HepG2 (cell line): ENCODE measurements at regions not wholly inside any gene's neighbourhood (a gene's known extent, or its start where the extent isn't known, plus 50 kb on each side); places are given as distances from the start of the nearest gene placed in this dataset.

Experiments
- CBX1 ChIP-seq: IDR thresholded peaks from one replicate; pipeline ENCODE4 v1.6.1; 2016; ENCODE audit warnings: antibody characterized with exemption, low read depth
- CCAR2 ChIP-seq: fragments of 200-400 bp; formaldehyde crosslinking; optimal IDR thresholded peaks from 2 replicates; pipeline ENCODE3; 2018; ENCODE audit warnings: low read depth, mild to moderate bottlenecking, low read length, moderate library complexity
- CREM ChIP-seq, 2 experiments: sonication (generic) in 1 of 2; formaldehyde crosslinking in 1 of 2; IDR thresholded peaks; 2 replicates each; pipeline versions ENCODE4 v1.4.0 to v1.6.1; 2016 to 2020; ENCODE audit warnings: antibody characterized with exemption in 1 of 2, mild to moderate bottlenecking in 1 of 2, missing genetic modification reagents in 1 of 2
- HDAC2 ChIP-seq: sonication (generic); formaldehyde crosslinking; IDR thresholded peaks from 2 replicates; pipeline ENCODE4 v1.4.0; 2020; ENCODE audit warnings: missing genetic modification reagents
- HNRNPL ChIP-seq: fragments of 200-400 bp; formaldehyde crosslinking; IDR thresholded peaks from 2 replicates; pipeline ENCODE4 v1.6.1; 2017; ENCODE audit warnings: mild to moderate bottlenecking, low read depth, low read length
- MIER2 ChIP-seq: IDR thresholded peaks from 2 replicates; pipeline ENCODE4 v1.6.1; 2016; ENCODE audit warnings: missing biosample characterization, missing genetic modification reagents
- NONO ChIP-seq, 2 experiments: fragments of 450-650 bp in 1 of 2; sonication (generic) in 1 of 2; formaldehyde crosslinking in 1 of 2; IDR thresholded peaks in 1 of 2; conservative IDR thresholded peaks in 1 of 2; 2 replicates each; pipeline versions ENCODE4 v1.6.1 to v1.8.0; 2017 to 2022; ENCODE audit warnings: mild to moderate bottlenecking in 1 of 2, missing genetic modification reagents in 1 of 2, moderate library complexity in 1 of 2
- NR2F6 ChIP-seq, 2 experiments: IDR thresholded peaks; 2 replicates each; pipeline ENCODE4 v1.6.1; 2016; ENCODE audit warnings: antibody characterized with exemption in 1 of 2, mild to moderate bottlenecking in 1 of 2
- PPARG ChIP-seq: conservative IDR thresholded peaks from 2 replicates; pipeline ENCODE4 v1.6.1; 2016; ENCODE audit warnings: missing biosample characterization, missing genetic modification reagents
- RBFOX2 ChIP-seq: fragments of 200-400 bp; formaldehyde crosslinking; IDR thresholded peaks from 2 replicates; pipeline ENCODE4 v1.6.1; 2017; ENCODE audit warnings: low read depth, mild to moderate bottlenecking, low read length
- SOX13 ChIP-seq, 3 experiments: fragments of 450-650 bp in 1 of 3; sonication (generic) in 1 of 3; formaldehyde crosslinking in 1 of 3; IDR thresholded peaks in 2 of 3; conservative IDR thresholded peaks in 1 of 3; 2 replicates each; pipeline versions ENCODE4 v1.5.0 to v1.6.1; 2016 to 2020; ENCODE audit warnings: antibody characterized with exemption in 1 of 3, mild to moderate bottlenecking in 1 of 3, missing compliant biosample characterization in 1 of 3, missing genetic modification reagents in 1 of 3, moderate library complexity in 1 of 3
- SOX5 ChIP-seq: IDR thresholded peaks from 2 replicates; pipeline ENCODE4 v1.6.1; 2016; ENCODE audit warnings: borderline replicate concordance
- SP4 ChIP-seq: sonication (generic); formaldehyde crosslinking; IDR thresholded peaks from 2 replicates; pipeline ENCODE4 v1.8.1; 2023; ENCODE audit warnings: mild to moderate bottlenecking, missing genetic modification reagents
- TEAD3 ChIP-seq: optimal IDR thresholded peaks from 2 replicates; pipeline ENCODE3; 2016; ENCODE audit warnings: borderline replicate concordance
- ZBTB3 ChIP-seq: sonication (generic); formaldehyde crosslinking; IDR thresholded peaks from 2 replicates; pipeline ENCODE4 v1.4.0; 2020; ENCODE audit warnings: low read depth, mild to moderate bottlenecking, moderate library complexity, missing genetic modification reagents, borderline replicate concordance
- ZFP41 ChIP-seq: sonication (generic); formaldehyde crosslinking; IDR thresholded peaks from 2 replicates; pipeline ENCODE4 v1.4.0; 2020; ENCODE audit warnings: mild to moderate bottlenecking, missing genetic modification reagents, borderline replicate concordance
- ZNF232 ChIP-seq: sonication (generic); formaldehyde crosslinking; IDR thresholded peaks from 2 replicates; pipeline ENCODE4 v1.4.0; 2020; ENCODE audit warnings: missing genetic modification reagents, borderline replicate concordance
- ZNF234 ChIP-seq: sonication (generic); formaldehyde crosslinking; conservative IDR thresholded peaks from 2 replicates; pipeline ENCODE4 v1.5.1; 2020; ENCODE audit warnings: mild to moderate bottlenecking, missing genetic modification reagents
- ZNF660 ChIP-seq: sonication (generic); formaldehyde crosslinking; IDR thresholded peaks from 2 replicates; pipeline ENCODE4 v1.5.1; 2020; ENCODE audit warnings: mild to moderate bottlenecking, low read depth, missing genetic modification reagents, borderline replicate concordance
- ZNF749 ChIP-seq: sonication (generic); formaldehyde crosslinking; IDR thresholded peaks from 2 replicates; pipeline ENCODE4 v1.8.0; 2022; ENCODE audit warnings: mild to moderate bottlenecking, missing genetic modification reagents, moderate library complexity, borderline replicate concordance
- TF ChIP-seq, protein P1 (sequence below): sonication (generic); formaldehyde crosslinking; IDR thresholded peaks from 2 replicates; pipeline ENCODE4 v1.4.0; 2020; ENCODE audit warnings: missing genetic modification reagents, borderline replicate concordance
- TF ChIP-seq, protein P2 (sequence below): sonication (generic); formaldehyde crosslinking; IDR thresholded peaks from 2 replicates; pipeline ENCODE4 v1.8.0; 2022; ENCODE audit warnings: mild to moderate bottlenecking, missing genetic modification reagents; ENCODE audit not compliant: insufficient replicate concordance
- TF ChIP-seq, protein P3 (sequence below): IDR thresholded peaks from 2 replicates; pipeline ENCODE4 v1.6.1; 2012; ENCODE audit warnings: low read depth, low read length, improper control_type of control experiment

DNA sequence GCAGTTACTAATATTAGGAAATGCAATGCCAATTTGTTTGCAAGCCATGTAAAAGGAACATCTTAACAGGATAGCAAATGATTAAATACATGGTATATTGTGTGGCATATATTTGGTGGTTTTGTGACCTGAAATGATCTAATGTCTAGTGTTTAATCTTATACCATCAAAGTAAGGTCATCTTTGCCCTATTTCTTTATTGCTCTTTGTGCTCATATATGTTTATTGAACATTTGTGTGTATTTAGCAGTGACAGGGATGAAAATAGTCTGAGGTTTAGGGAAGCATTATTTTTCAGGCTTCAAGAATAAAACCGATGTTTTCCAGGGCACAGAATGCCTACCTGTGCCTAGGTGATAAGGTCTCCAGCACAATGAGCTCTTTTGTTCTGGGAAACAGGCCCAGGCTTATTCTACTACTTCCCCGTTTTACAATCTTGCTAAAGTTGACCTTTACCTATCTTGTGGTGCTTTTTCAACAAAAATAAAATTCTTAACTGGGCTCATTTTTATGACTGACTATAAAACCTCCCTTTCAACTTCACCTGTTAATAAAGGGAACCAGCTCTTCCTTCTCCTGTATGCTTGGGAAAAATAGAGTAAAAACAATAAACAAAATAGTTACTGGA, 105.6 kb upstream of the ANKH start (continued):
- TF ChIP-seq ZNF232 (CRISPR knock-in tag) (no peak), ZFP41 (CRISPR knock-in tag) (no peak), ZNF660 (CRISPR knock-in tag) (no peak), SOX5 (peak; percentile 52; the same call in 1 of the 2 replicates), CBX1 (no peak), RBFOX2 (no peak), PPARG (CRISPR knock-in tag) (peak; percentile 24; the same call in 1 of the 2 replicates), ZNF749 (CRISPR knock-in tag) (no peak), ZNF234 (CRISPR knock-in tag) (no peak), SOX13 (IDR thresholded peaks at IDR 0.05) (no peak), SOX13 (CRISPR knock-in tag; conservative IDR thresholded peaks at IDR 0.05 in 1 of 2, IDR thresholded peaks at IDR 0.05 in 1 of 2) (peak in 1 of 2 experiments; percentile 77; a peak in 2 of 4 replicates), TEAD3 (no peak), SP4 (CRISPR knock-in tag) (no peak), HDAC2 (CRISPR knock-in tag) (no peak), MIER2 (CRISPR knock-in tag) (no peak), NR2F6 (IDR thresholded peaks at IDR 0.05) (peak; percentile 48), NR2F6 (CRISPR knock-in tag; IDR thresholded peaks at IDR 0.05) (0 out of 2 replicates have a peak, but pooled peaks have one; percentile 36), HNRNPL (no peak), CCAR2 (no peak), CREM (IDR thresholded peaks at IDR 0.05) (no peak), CREM (CRISPR knock-in tag; IDR thresholded peaks at IDR 0.05) (no peak), NONO (IDR thresholded peaks at IDR 0.05) (no peak), NONO (CRISPR knock-in tag; conservative IDR thresholded peaks at IDR 0.05) (no peak), ZBTB3 (no peak)
- TF ChIP-seq, protein P1, sequence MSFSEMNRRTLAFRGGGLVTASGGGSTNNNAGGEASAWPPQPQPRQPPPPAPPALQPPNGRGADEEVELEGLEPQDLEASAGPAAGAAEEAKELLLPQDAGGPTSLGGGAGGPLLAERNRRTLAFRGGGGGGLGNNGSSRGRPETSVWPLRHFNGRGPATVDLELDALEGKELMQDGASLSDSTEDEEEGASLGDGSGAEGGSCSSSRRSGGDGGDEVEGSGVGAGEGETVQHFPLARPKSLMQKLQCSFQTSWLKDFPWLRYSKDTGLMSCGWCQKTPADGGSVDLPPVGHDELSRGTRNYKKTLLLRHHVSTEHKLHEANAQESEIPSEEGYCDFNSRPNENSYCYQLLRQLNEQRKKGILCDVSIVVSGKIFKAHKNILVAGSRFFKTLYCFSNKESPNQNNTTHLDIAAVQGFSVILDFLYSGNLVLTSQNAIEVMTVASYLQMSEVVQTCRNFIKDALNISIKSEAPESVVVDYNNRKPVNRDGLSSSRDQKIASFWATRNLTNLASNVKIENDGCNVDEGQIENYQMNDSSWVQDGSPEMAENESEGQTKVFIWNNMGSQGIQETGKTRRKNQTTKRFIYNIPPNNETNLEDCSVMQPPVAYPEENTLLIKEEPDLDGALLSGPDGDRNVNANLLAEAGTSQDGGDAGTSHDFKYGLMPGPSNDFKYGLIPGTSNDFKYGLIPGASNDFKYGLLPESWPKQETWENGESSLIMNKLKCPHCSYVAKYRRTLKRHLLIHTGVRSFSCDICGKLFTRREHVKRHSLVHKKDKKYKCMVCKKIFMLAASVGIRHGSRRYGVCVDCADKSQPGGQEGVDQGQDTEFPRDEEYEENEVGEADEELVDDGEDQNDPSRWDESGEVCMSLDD (CRISPR knock-in tag), result no peak
- TF ChIP-seq, protein P2, sequence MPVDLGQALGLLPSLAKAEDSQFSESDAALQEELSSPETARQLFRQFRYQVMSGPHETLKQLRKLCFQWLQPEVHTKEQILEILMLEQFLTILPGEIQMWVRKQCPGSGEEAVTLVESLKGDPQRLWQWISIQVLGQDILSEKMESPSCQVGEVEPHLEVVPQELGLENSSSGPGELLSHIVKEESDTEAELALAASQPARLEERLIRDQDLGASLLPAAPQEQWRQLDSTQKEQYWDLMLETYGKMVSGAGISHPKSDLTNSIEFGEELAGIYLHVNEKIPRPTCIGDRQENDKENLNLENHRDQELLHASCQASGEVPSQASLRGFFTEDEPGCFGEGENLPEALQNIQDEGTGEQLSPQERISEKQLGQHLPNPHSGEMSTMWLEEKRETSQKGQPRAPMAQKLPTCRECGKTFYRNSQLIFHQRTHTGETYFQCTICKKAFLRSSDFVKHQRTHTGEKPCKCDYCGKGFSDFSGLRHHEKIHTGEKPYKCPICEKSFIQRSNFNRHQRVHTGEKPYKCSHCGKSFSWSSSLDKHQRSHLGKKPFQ (CRISPR knock-in tag), result no peak
- TF ChIP-seq, protein P3, sequence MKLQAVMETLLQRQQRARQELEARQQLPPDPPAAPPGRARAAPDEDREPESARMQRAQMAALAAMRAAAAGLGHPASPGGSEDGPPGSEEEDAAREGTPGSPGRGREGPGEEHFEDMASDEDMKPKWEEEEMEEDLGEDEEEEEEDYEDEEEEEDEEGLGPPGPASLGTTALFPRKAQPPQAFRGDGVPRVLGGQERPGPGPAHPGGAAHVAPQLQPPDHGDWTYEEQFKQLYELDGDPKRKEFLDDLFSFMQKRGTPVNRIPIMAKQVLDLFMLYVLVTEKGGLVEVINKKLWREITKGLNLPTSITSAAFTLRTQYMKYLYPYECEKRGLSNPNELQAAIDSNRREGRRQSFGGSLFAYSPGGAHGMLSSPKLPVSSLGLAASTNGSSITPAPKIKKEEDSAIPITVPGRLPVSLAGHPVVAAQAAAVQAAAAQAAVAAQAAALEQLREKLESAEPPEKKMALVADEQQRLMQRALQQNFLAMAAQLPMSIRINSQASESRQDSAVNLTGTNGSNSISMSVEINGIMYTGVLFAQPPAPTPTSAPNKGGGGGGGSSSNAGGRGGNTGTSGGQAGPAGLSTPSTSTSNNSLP, result no peak
